ENCODE measurements at regions not wholly inside any gene's neighbourhood (a gene's known extent, or its start where the extent isn't known, plus 50 kb on each side); places are given as distances from the start of the nearest gene placed in this dataset.

GRCh38 chr2:16948053-16948452, 282.4 kb upstream of the CYRIA start:
- Histone ChIP-seq H3K9me3 (no peaks in the 10 kb centered on the region), H3K27me3 (replicated peaks; ENCODE audit: insufficient read depth) (no peaks in the 10 kb centered on the region), H3K27ac (no peak overlapping the region), H3K4me1 (replicated peaks) (no peaks in the 10 kb centered on the region), H3K4me3 (no peak overlapping the region), H3K36me3 (no peaks in the 10 kb centered on the region)
- 72% methylated on average over 5 of the region's 5 CpGs for WGBS
- no peak for DNase-seq (ENCODE audit: low spot score)
- TF ChIP-seq POLR2AphosphoS5 (IDR thresholded peaks at IDR 0.05) = no peak
- no peak for TF ChIP-seq CTCF (IDR thresholded peaks at IDR 0.05)
- no peak for TF ChIP-seq POLR2A (IDR thresholded peaks at IDR 0.05)
- intact Hi-C loops (cut with DNase I) = no loop called here

- Histone ChIP-seq H3K9me3 (no peaks in the 10 kb centered on the region), H3K4me1 (replicated peaks) (no peaks in the 10 kb centered on the region), H3K4me3 (no peak overlapping the region), H3K27ac (peak overlapping the region in 1 of 2 donors; percentile 50), H3K36me3 (no peaks in the 10 kb centered on the region), H3K27me3 (replicated peaks; ENCODE audit: insufficient read depth) (no peaks in the 10 kb centered on the region)
- intact Hi-C loops (cut with DNase I) = no loop called here
- TF ChIP-seq POLR2A (IDR thresholded peaks at IDR 0.05) = no peak
- peak; percentile 88 for TF ChIP-seq POLR2AphosphoS5 (IDR thresholded peaks at IDR 0.05)
- 24% methylated on average over 4 of the region's 4 CpGs for whole genome bisulfite sequencing
- DNase-seq (ENCODE audit: low spot score) = peak; percentile 78
These were observed 277.8 kb upstream of the CYRIA start for GRCh38 chr2:16943279-16943958.

GRCh38 chr2:16940214-16940613, 274.6 kb upstream of the CYRIA start:
- Histone ChIP-seq H3K36me3 (no peaks in the 10 kb centered on the region), H3K27ac (no peak overlapping the region), H3K4me3 (no peak overlapping the region), H3K4me1 (replicated peaks) (no peaks in the 10 kb centered on the region), H3K9me3 (no peaks in the 10 kb centered on the region), H3K27me3 (replicated peaks; ENCODE audit: insufficient read depth) (no peaks in the 10 kb centered on the region)
- WGBS = 96% methylated on average over 1 of the region's 1 CpG
- TF ChIP-seq CTCF (IDR thresholded peaks at IDR 0.05) = no peak
- TF ChIP-seq POLR2A (IDR thresholded peaks at IDR 0.05) = no peak
- TF ChIP-seq POLR2AphosphoS5 (IDR thresholded peaks at IDR 0.05) = no peak
- intact Hi-C loops (cut with DNase I) = no loop called here
- DNase-seq (ENCODE audit: low spot score) = no peak

GRCh38 chr2:16939771-16940170, 274.1 kb upstream of the CYRIA start:
- H3K27ac ChIP-seq = no peak overlapping the region
- no peak overlapping the region for H3K4me3 ChIP-seq
- H3K9me3 ChIP-seq = no peaks in the 10 kb centered on the region
- H3K36me3 ChIP-seq = no peaks in the 10 kb centered on the region
- no peak for DNase-seq (ENCODE audit: low spot score)
- WGBS = 90% methylated on average over 1 of the region's 1 CpG
- H3K27me3 ChIP-seq (replicated peaks; ENCODE audit: insufficient read depth) = no peaks in the 10 kb centered on the region
- no peak for TF ChIP-seq CTCF (IDR thresholded peaks at IDR 0.05)
- TF ChIP-seq POLR2A (IDR thresholded peaks at IDR 0.05) = no peak
- TF ChIP-seq POLR2AphosphoS5 (IDR thresholded peaks at IDR 0.05) = no peak
- H3K4me1 ChIP-seq (replicated peaks) = no peaks in the 10 kb centered on the region
- intact Hi-C loops (cut with DNase I) = no loop called here

GRCh38 chr2:16933355-16933754, 267.7 kb upstream of the CYRIA start:
- TF ChIP-seq CTCF (IDR thresholded peaks at IDR 0.05) (no peak), POLR2AphosphoS5 (IDR thresholded peaks at IDR 0.05) (no peak), POLR2A (IDR thresholded peaks at IDR 0.05) (no peak)
- Histone ChIP-seq H3K4me1 (replicated peaks) (no peaks in the 10 kb centered on the region), H3K36me3 (no peaks in the 10 kb centered on the region), H3K27ac (no peak overlapping the region), H3K4me3 (no peak overlapping the region), H3K9me3 (no peaks in the 10 kb centered on the region), H3K27me3 (replicated peaks; ENCODE audit: insufficient read depth) (no peaks in the 10 kb centered on the region)
- intact Hi-C loops (cut with DNase I) = no loop called here
- no peak for DNase-seq (ENCODE audit: low spot score)
- 42% methylated on average over 4 of the region's 4 CpGs for WGBS

Data from prostate gland (tissue), 2 donors.